ENCODE measurements at regions not wholly inside any gene's neighbourhood (a gene's known extent, or its start where the extent isn't known, plus 50 kb on each side); places are given as distances from the start of the nearest gene placed in this dataset.

DNA sequence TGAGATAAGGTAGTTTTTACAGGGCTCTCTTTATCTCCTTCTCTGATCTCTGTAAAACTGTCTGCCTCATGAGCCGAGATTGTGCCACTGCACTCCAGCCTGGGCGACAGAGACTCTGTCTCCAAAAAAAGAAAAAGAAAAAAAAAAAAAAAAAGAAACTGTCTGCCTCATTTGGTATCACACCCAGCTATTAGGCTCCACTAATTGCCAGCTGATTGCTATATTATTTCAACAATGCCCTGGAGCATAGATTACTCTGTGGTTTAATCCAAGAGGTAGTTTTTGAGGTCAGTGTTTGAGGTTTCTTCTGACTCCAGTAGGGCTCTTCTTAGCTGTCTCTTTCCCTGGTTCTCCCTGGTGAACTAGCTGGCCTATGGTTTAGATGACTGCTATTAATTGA lies 268.1 kb upstream of the PLPP4 start:
- no peak for FAIRE-seq
- TF ChIP-seq, protein P1, sequence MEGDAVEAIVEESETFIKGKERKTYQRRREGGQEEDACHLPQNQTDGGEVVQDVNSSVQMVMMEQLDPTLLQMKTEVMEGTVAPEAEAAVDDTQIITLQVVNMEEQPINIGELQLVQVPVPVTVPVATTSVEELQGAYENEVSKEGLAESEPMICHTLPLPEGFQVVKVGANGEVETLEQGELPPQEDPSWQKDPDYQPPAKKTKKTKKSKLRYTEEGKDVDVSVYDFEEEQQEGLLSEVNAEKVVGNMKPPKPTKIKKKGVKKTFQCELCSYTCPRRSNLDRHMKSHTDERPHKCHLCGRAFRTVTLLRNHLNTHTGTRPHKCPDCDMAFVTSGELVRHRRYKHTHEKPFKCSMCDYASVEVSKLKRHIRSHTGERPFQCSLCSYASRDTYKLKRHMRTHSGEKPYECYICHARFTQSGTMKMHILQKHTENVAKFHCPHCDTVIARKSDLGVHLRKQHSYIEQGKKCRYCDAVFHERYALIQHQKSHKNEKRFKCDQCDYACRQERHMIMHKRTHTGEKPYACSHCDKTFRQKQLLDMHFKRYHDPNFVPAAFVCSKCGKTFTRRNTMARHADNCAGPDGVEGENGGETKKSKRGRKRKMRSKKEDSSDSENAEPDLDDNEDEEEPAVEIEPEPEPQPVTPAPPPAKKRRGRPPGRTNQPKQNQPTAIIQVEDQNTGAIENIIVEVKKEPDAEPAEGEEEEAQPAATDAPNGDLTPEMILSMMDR (IDR thresholded peaks at IDR 0.05; ENCODE audit: insufficient read depth, low read length, severe bottlenecking): no peak
- no peak overlapping the region for H3K4me3 ChIP-seq (ENCODE audit: low read depth, low read length)
- DNase-seq (ENCODE audit: low read depth): no peak
- H3K27me3 ChIP-seq (ENCODE audit: control insufficient read depth, insufficient read depth, low read length): no peaks in the 10 kb centered on the region
- no peaks in the 10 kb centered on the region for H3K36me3 ChIP-seq (ENCODE audit: control insufficient read depth, insufficient read depth, low read length)

DNA sequence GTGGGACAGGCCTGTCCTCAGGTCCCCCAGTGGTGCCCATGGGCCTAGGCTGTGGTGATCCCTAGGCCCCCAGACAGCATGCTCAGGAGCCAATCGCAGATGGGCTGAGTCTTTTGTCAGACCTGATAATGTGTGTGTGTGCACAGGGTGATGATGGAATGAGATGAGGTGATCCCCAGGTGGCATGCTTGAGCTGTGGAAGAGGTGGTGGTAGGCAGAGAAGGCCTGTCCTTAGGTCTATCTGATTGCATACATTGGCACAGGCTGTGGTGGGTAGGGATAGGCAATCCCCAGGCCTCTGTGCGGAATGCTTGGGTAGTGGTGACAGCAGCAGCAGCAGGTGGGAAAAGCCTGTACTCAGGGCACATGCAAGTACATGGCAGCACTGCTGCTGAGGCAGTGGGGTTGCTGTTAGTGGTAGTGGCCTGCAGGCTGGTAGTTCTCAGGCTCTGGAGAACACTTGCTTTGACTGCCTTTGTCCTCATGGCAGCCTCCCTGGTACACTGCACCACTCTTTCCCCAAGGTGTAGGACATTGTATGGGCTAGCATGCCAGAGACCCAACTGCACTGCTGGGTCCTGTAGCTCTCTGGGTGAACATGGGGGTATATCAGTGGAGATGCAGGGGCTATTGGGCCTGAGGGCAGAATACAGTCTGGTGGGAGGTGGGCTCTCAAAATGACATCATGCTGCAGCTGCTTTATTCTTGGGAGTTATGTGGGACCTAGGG lies 260.9 kb upstream of the PLPP4 start:
- H3K36me3 ChIP-seq (ENCODE audit: control insufficient read depth, insufficient read depth, low read length): no peaks in the 10 kb centered on the region
- TF ChIP-seq, protein P1 (IDR thresholded peaks at IDR 0.05; ENCODE audit: insufficient read depth, low read length, severe bottlenecking): no peak
- H3K27me3 ChIP-seq (ENCODE audit: control insufficient read depth, insufficient read depth, low read length): no peaks in the 10 kb centered on the region
- DNase-seq (ENCODE audit: low read depth): no peak
- H3K4me3 ChIP-seq (ENCODE audit: low read depth, low read length): no peak overlapping the region
- FAIRE-seq: peak; percentile 66

DNA sequence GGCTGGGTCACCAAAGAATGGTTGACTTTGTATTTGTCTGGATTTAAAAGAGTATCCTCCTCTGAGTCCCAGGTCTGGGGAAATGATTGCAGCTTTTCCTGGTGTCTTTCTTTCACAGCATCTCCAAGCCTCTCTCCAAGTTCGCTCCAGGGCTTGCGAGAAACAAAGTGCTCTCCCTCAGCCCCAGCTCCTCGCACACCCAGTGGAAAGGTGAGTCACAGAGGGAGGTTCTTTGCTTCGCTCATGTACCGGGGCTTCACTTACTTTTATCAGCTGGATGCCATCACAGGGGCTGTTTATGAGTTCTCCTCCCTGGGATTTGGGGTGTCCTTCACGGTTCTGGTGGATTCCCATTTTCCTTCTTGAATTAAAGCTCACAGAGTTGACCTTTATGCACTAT lies 252.2 kb upstream of the PLPP4 start:
- no peak for DNase-seq (ENCODE audit: low read depth)
- TF ChIP-seq, protein P1 (IDR thresholded peaks at IDR 0.05; ENCODE audit: insufficient read depth, low read length, severe bottlenecking): no peak
- Histone ChIP-seq H3K36me3 (ENCODE audit: control insufficient read depth, insufficient read depth, low read length) (no peaks in the 10 kb centered on the region), H3K27me3 (ENCODE audit: control insufficient read depth, insufficient read depth, low read length) (no peaks in the 10 kb centered on the region), H3K4me3 (ENCODE audit: low read depth, low read length) (no peak overlapping the region)
- FAIRE-seq: no peak

DNA sequence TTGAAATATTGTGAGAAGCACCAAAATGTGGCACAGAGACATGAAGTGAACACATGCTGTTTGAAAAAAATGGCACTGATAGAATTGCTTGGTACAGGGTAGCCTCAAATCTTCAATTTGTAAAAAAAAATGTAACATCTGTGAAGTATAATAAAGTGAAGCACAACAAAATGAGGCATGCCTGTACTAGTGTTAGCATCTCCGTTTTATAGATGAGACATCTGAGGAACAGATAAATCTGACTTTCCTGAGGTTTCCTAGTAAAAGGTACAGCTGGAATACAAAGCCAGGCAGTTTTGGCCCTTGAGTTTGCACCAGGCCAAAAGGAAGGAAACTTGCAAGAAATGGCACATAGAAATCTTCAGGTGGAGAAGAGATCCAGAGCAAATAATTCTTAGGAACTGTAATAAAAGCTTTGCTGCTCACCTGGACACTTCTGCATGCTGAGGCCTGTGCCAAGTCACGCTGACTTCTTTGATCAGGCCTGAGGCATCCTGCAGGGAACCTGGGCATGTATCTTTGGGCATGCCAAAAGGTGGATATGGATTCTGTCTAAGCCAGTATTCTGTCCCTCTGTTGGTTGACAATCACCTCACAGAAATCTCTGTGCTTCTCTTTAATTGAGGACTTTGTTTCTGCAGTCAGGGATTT lies 251.5 kb upstream of the PLPP4 start:
- TF ChIP-seq, protein P1 (IDR thresholded peaks at IDR 0.05; ENCODE audit: insufficient read depth, low read length, severe bottlenecking): no peak
- peak; percentile 58 for FAIRE-seq
- peak; percentile 39 for DNase-seq (ENCODE audit: low read depth)
- H3K36me3 ChIP-seq (ENCODE audit: control insufficient read depth, insufficient read depth, low read length): no peaks in the 10 kb centered on the region
- H3K27me3 ChIP-seq (ENCODE audit: control insufficient read depth, insufficient read depth, low read length): no peaks in the 10 kb centered on the region
- no peak overlapping the region for H3K4me3 ChIP-seq (ENCODE audit: low read depth, low read length)

DNA sequence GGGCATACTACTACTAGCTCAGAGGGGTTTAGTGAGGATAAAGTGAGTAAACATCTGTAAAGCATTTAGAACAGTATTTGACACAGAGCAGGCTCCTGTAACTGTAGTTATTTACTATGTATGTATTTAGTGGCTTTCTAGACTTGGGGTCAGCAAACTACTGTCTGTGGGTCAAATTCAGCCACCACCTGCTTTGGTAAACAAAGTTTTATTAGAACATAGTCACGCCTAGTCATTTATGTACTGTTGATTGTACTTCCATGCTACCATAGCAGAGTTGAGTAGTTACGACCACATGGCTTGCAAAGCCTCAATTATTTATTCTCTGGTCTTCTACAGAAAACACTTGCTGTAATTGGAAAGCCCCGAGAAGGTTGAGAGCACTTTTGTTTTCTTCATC lies 248.5 kb upstream of the PLPP4 start:
- DNase-seq (ENCODE audit: low read depth): no peak
- Histone ChIP-seq H3K4me3 (ENCODE audit: low read depth, low read length) (no peak overlapping the region), H3K36me3 (ENCODE audit: control insufficient read depth, insufficient read depth, low read length) (no peaks in the 10 kb centered on the region), H3K27me3 (ENCODE audit: control insufficient read depth, insufficient read depth, low read length) (no peaks in the 10 kb centered on the region)
- TF ChIP-seq, protein P1 (IDR thresholded peaks at IDR 0.05; ENCODE audit: insufficient read depth, low read length, severe bottlenecking): no peak
- no peak for FAIRE-seq

Measured in bronchial epithelial cell (primary cell).